ENCODE measurements at regions not wholly inside any gene's neighbourhood (a gene's known extent, or its start where the extent isn't known, plus 50 kb on each side); places are given as distances from the start of the nearest gene placed in this dataset.

DNA sequence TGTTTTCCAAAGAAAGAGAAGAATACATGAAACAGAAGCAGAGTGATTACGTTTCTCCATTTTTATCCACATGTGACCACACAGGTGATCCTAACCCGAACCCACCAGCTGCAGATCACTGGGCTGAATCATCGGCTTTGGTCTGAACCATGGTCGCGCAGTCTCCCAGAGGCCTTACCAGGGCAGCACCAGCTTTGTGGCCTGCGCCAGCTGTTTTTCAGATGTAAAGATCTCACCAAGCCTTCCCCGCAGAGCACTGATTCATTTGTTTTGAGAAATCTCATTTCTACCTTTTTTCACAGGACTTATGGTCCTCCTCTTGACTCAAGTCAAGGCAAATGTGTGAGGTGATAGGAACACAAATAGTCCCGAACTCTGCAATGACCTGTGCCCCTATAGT is 207.0 kb upstream of the PPP2R2D start:
- DNase-seq (ENCODE audit: low spot score in 2 of 2) = peak in 1 of 2 donors; percentile 21
- H3K4me3 ChIP-seq (ENCODE audit: low read depth, poor library complexity, severe bottlenecking) = no peak overlapping the region
- TF ChIP-seq POLR2A (IDR thresholded peaks at IDR 0.05) = no peak
- TF ChIP-seq, protein P1, sequence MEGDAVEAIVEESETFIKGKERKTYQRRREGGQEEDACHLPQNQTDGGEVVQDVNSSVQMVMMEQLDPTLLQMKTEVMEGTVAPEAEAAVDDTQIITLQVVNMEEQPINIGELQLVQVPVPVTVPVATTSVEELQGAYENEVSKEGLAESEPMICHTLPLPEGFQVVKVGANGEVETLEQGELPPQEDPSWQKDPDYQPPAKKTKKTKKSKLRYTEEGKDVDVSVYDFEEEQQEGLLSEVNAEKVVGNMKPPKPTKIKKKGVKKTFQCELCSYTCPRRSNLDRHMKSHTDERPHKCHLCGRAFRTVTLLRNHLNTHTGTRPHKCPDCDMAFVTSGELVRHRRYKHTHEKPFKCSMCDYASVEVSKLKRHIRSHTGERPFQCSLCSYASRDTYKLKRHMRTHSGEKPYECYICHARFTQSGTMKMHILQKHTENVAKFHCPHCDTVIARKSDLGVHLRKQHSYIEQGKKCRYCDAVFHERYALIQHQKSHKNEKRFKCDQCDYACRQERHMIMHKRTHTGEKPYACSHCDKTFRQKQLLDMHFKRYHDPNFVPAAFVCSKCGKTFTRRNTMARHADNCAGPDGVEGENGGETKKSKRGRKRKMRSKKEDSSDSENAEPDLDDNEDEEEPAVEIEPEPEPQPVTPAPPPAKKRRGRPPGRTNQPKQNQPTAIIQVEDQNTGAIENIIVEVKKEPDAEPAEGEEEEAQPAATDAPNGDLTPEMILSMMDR (IDR thresholded peaks at IDR 0.05) = no peak
- WGBS, 2 donors = 80 to 89% methylated on average over 8 of the region's 8 CpGs
- intact Hi-C loops (cut with DNase I; ENCODE audit: low total_unique reads) = no loop called here

DNA sequence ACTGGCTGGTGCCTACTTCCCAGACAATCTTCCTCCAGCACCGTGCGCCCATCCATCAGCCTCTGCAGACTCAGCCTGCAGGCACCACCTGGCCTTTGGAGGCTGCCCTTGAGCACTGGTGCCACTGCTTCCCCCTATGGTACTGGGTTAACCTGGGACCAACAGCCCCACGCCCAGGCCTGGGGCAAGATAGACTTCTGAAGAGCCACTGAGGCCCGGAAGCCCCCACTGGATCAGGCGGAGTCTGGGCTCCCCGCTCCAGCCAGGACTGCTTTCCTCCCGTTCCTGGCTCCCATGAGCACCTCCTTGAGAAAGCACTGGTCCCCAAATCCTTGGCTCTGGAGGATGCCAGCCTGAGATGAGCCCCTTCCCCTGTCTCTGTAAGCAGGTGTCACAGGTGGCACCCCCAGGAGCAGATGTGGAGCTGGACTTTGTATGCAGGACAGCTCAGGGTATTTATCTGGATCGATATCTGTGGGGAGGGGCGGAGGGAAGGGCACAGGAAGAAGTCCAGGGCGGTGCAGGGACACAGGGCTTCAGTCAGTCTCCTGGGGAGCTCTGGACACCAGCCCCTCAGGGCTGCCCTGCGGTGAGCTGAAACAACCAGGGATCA is 206.5 kb upstream of the PPP2R2D start:
- intact Hi-C loops (cut with DNase I; ENCODE audit: low total_unique reads) = no loop called here
- H3K4me3 ChIP-seq (ENCODE audit: low read depth, poor library complexity, severe bottlenecking) = no peak overlapping the region
- TF ChIP-seq, protein P1 (IDR thresholded peaks at IDR 0.05) = no peak
- no peak for TF ChIP-seq POLR2A (IDR thresholded peaks at IDR 0.05)
- 87 to 94% methylated on average over 7 to 10 of the region's 11 CpGs for WGBS, 2 donors
- peak in 1 of 2 donors; percentile 68 for DNase-seq (ENCODE audit: low spot score in 2 of 2)

- 79 to 88% methylated on average over 11 of the region's 11 CpGs for WGBS, 2 donors
- intact Hi-C loops (cut with DNase I; ENCODE audit: low total_unique reads) = no loop called here
- no peak for TF ChIP-seq POLR2A (IDR thresholded peaks at IDR 0.05)
- TF ChIP-seq, protein P1 (IDR thresholded peaks at IDR 0.05) = no peak
- no peak overlapping the region for H3K4me3 ChIP-seq (ENCODE audit: low read depth, poor library complexity, severe bottlenecking)
- peak in 1 of 2 donors; percentile 82 for DNase-seq (ENCODE audit: low spot score in 2 of 2)
Measured at GRCh38 chr10:131694781-131695495, 205.9 kb upstream of the PPP2R2D start.

DNA sequence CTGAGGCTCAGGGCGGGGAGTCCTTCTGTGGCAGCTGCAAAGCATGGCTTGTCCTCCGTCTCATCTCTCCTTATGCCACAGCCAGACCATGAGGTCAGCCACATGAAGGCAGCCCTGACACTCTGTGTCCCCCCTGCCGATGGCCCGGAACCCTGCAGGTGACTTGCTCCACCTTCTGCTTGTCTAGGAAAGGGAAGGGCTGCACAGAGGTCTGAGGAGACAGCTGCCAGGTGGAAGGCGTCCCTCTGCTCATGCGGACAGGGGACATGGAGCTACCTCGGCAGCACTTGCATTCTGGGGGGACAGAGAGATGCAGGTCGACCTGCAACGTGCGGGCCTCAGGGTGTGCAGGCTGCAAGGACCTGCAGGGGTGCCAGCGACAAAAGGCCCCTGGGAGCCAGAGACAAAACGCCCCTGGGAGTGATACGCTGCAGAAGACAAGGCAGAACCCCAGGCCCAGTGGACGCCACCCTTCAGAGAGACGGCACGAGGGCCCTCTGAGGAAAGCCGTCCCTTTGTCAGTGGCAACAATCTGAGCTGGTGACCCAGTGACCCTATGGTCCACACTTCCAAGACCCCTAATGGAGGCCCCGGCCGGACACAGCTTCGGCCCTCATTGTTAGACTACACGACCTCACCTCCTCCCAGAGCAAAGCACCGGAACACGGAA is 205.2 kb upstream of the PPP2R2D start:
- DNase-seq (ENCODE audit: low spot score in 2 of 2) = peak in 1 of 2 donors; percentile 76

GRCh38 chr10:131697476-131698128 is 203.2 kb upstream of the PPP2R2D start:
- TF ChIP-seq, protein P1 (IDR thresholded peaks at IDR 0.05) = no peak
- no peak for TF ChIP-seq POLR2A (IDR thresholded peaks at IDR 0.05)
- no peak overlapping the region for H3K4me3 ChIP-seq (ENCODE audit: low read depth, poor library complexity, severe bottlenecking)
- intact Hi-C loops (cut with DNase I; ENCODE audit: low total_unique reads) = no loop called here
- 74 to 77% methylated on average over 21 of the region's 21 CpGs for WGBS, 2 donors
- peak in 1 of 2 donors; percentile 43 for DNase-seq (ENCODE audit: low spot score in 2 of 2)

More for the DNA sequence above, 205.2 kb upstream of the PPP2R2D start:
- 77 to 80% methylated on average over 20 to 23 of the region's 23 CpGs for WGBS, 2 donors
- intact Hi-C loops (cut with DNase I; ENCODE audit: low total_unique reads) = no loop called here
- no peak overlapping the region for H3K4me3 ChIP-seq (ENCODE audit: low read depth, poor library complexity, severe bottlenecking)
- TF ChIP-seq, protein P1 (IDR thresholded peaks at IDR 0.05) = no peak
- TF ChIP-seq POLR2A (IDR thresholded peaks at IDR 0.05) = no peak
